ENCODE measurements at regions not wholly inside any gene's neighbourhood (a gene's known extent, or its start where the extent isn't known, plus 50 kb on each side); places are given as distances from the start of the nearest gene placed in this dataset.
"Not testable (repeated sequence)": the region's sequence is repeated elsewhere in the genome, so short reads cannot be mapped to it uniquely, and the experiment has no call there.

GRCh38 chr18:9017167-9017904 lies 85.2 kb upstream of the NDUFV2 start:
- DNase-seq (ENCODE audit: low spot score): peak; percentile 77

GRCh38 chr18:9017905-9018227 lies 84.6 kb upstream of the NDUFV2 start:
- peak; percentile 48 for DNase-seq (ENCODE audit: low spot score)

GRCh38 chr18:9019135-9019534 lies 83.4 kb upstream of the NDUFV2 start:
- no peak for DNase-seq (ENCODE audit: low spot score)

- no peak for DNase-seq (ENCODE audit: low spot score)
These were observed 82.3 kb upstream of the NDUFV2 start for GRCh38 chr18:9020221-9020620.

GRCh38 chr18:9021458-9021857 lies 81.0 kb upstream of the NDUFV2 start:
- DNase-seq (ENCODE audit: low spot score): no peak

GRCh38 chr18:9022397-9023155 lies 79.9 kb upstream of the NDUFV2 start:
- DNase-seq (ENCODE audit: low spot score): no peak

- not testable (repeated sequence) for DNase-seq (ENCODE audit: low spot score)
These were observed 78.4 kb upstream of the NDUFV2 start for GRCh38 chr18:9024031-9024646.

- no peak for DNase-seq (ENCODE audit: low spot score)
These were observed 77.2 kb upstream of the NDUFV2 start for GRCh38 chr18:9025091-9025838.

GRCh38 chr18:9029131-9029530 lies 73.4 kb upstream of the NDUFV2 start:
- no peak for DNase-seq (ENCODE audit: low spot score)

GRCh38 chr18:9032519-9032918 lies 70.0 kb upstream of the NDUFV2 start:
- no peak for DNase-seq (ENCODE audit: low spot score)

GRCh38 chr18:9038277-9038871 lies 64.1 kb upstream of the NDUFV2 start:
- DNase-seq (ENCODE audit: low spot score): no peak

GRCh38 chr18:9039441-9040071 lies 62.9 kb upstream of the NDUFV2 start:
- no peak for DNase-seq (ENCODE audit: low spot score)

- DNase-seq (ENCODE audit: low spot score): no peak
These were observed 59.6 kb upstream of the NDUFV2 start for GRCh38 chr18:9042766-9043481.

GRCh38 chr18:9043581-9043980 lies 58.9 kb upstream of the NDUFV2 start:
- no peak for DNase-seq (ENCODE audit: low spot score)

- no peak for DNase-seq (ENCODE audit: low spot score)
These were observed 54.8 kb upstream of the NDUFV2 start for GRCh38 chr18:9047715-9048114.

GRCh38 chr18:9048236-9048635 lies 54.3 kb upstream of the NDUFV2 start:
- DNase-seq (ENCODE audit: low spot score): no peak

- DNase-seq (ENCODE audit: low spot score): no peak
These were observed 53.5 kb upstream of the NDUFV2 start for GRCh38 chr18:9048808-9049494.

- no peak for DNase-seq (ENCODE audit: low spot score)
These were observed 53.0 kb upstream of the NDUFV2 start for GRCh38 chr18:9049495-9049809.

GRCh38 chr18:9050628-9051284 lies 51.7 kb upstream of the NDUFV2 start:
- DNase-seq (ENCODE audit: low spot score): not testable (repeated sequence)
